ENCODE measurements at regions not wholly inside any gene's neighbourhood (a gene's known extent, or its start where the extent isn't known, plus 50 kb on each side); places are given as distances from the start of the nearest gene placed in this dataset.

- DNase-seq (ENCODE audit: low read depth, low spot score) (no peak), ATAC-seq (no peak)
- Histone ChIP-seq H3K4me1 (ENCODE audit: control insufficient read depth, insufficient read depth, low read length) (no peaks in the 10 kb centered on the region), H3K9me3 (ENCODE audit: control insufficient read depth, insufficient read depth, low read depth, low read length) (no peaks in the 10 kb centered on the region), H3K27ac (ENCODE audit: low read length) (no peak overlapping the region), H3K4me3 (ENCODE audit: low read depth in 2 of 2, low read length in 2 of 2) (no peak overlapping the region), H3K36me3 (ENCODE audit: control insufficient read depth, insufficient read depth, low read length) (no peaks in the 10 kb centered on the region), H3K27me3 (ENCODE audit: control insufficient read depth, insufficient read depth, low read length) (no peaks in the 10 kb centered on the region)
- in situ Hi-C loops (cut with HindIII; ENCODE audit: low pct_unique_long_range_greater_than_20kb, low sequenced_read_pairs) = no loop called here
- CTCF ChIA-PET = no interaction called here
- intact Hi-C loops (cut with micrococcal nuclease; ENCODE audit: unreplicated experiment) = no loop called here
- TF ChIP-seq REST (IDR thresholded peaks at IDR 0.05; ENCODE audit: insufficient read depth in 1 of 2, low read depth in 2 of 2, low read length in 1 of 2) (no peak), SIN3A (IDR thresholded peaks at IDR 0.05; ENCODE audit: borderline replicate concordance, insufficient read depth, low read depth, low read length) (no peak), TCF7L2 (IDR thresholded peaks at IDR 0.05; ENCODE audit: low read depth, low read length) (no peak), CTCF (IDR thresholded peaks at IDR 0.05) (no peak), POLR2AphosphoS5 (IDR thresholded peaks at IDR 0.05; ENCODE audit: low read depth, low read length) (no peak)
- BruUV-seq (replicated peaks) = no TSS peak
- POLR2A ChIA-PET = no interaction called here
Observed at GRCh38 chr15:37370941-37371340, 270.6 kb upstream of the MEIS2 start.

GRCh38 chr15:37372064-37372463 is 271.7 kb upstream of the MEIS2 start:
- no peak for TF ChIP-seq REST (IDR thresholded peaks at IDR 0.05; ENCODE audit: insufficient read depth in 1 of 2, low read depth in 2 of 2, low read length in 1 of 2)
- TF ChIP-seq POLR2AphosphoS5 (IDR thresholded peaks at IDR 0.05; ENCODE audit: low read depth, low read length) = no peak
- TF ChIP-seq CTCF (IDR thresholded peaks at IDR 0.05) = no peak
- intact Hi-C loops (cut with micrococcal nuclease; ENCODE audit: unreplicated experiment) (no loop called here), in situ Hi-C loops (cut with HindIII; ENCODE audit: low pct_unique_long_range_greater_than_20kb, low sequenced_read_pairs) (no loop called here)
- Histone ChIP-seq H3K9me3 (ENCODE audit: control insufficient read depth, insufficient read depth, low read depth, low read length) (0 out of 2 replicates have a peak, but pooled peaks cover 1% of the 10 kb centered on the region), H3K36me3 (ENCODE audit: control insufficient read depth, insufficient read depth, low read length) (no peaks in the 10 kb centered on the region), H3K27me3 (ENCODE audit: control insufficient read depth, insufficient read depth, low read length) (no peaks in the 10 kb centered on the region), H3K4me3 (ENCODE audit: low read depth in 2 of 2, low read length in 2 of 2) (no peak overlapping the region), H3K4me1 (ENCODE audit: control insufficient read depth, insufficient read depth, low read length) (no peaks in the 10 kb centered on the region), H3K27ac (ENCODE audit: low read length) (no peak overlapping the region)
- CTCF ChIA-PET = no interaction called here
- POLR2A ChIA-PET = no interaction called here
- ATAC-seq (no peak), DNase-seq (ENCODE audit: low read depth, low spot score) (no peak)
- BruUV-seq (replicated peaks) = no TSS peak

Data from Panc1 (cell line).